ENCODE measurements at regions not wholly inside any gene's neighbourhood (a gene's known extent, or its start where the extent isn't known, plus 50 kb on each side); places are given as distances from the start of the nearest gene placed in this dataset.

GRCh38 chr10:114714281-114714741, 56.2 kb upstream of the ABLIM1 start:
- no peak for TF ChIP-seq CTCF (IDR thresholded peaks at IDR 0.05)
- no peak for TF ChIP-seq POLR2A (IDR thresholded peaks at IDR 0.05)

Measured in heart left ventricle (tissue), 13 donors.